D721Med (cell line): ENCODE measurements at regions not wholly inside any gene's neighbourhood (a gene's known extent, or its start where the extent isn't known, plus 50 kb on each side); places are given as distances from the start of the nearest gene placed in this dataset.

ENCODE experiments used
- DNase-seq: peaks from one replicate; pipeline ENCODE4 v3.0.0; 2011; ENCODE audit warnings: low spot score; ENCODE audit not compliant: insufficient read length
- FAIRE-seq: peaks from 2 replicates; lab custom pipeline; 2011; peaks lifted over from hg19 to GRCh38; lab: Jason Lieb, UNC
- CTCF ChIP-seq: IDR thresholded peaks from 2 replicates; pipeline ENCODE4 v1.5.1; 2012; ENCODE audit warnings: mild to moderate bottlenecking, control low read depth; ENCODE audit not compliant: insufficient read depth; ENCODE audit errors: missing control alignments

- DNase-seq (no peak), FAIRE-seq (no peak)
- no peak for TF ChIP-seq CTCF
Observed at GRCh38 chr5:160903551-160903950, 51.5 kb upstream of the ATP10B start.

GRCh38 chr5:160903076-160903475 lies 51.1 kb upstream of the ATP10B start:
- TF ChIP-seq CTCF: no peak
- FAIRE-seq: no peak
- no peak for DNase-seq
